ENCODE measurements at regions not wholly inside any gene's neighbourhood (a gene's known extent, or its start where the extent isn't known, plus 50 kb on each side); places are given as distances from the start of the nearest gene placed in this dataset.

DNA sequence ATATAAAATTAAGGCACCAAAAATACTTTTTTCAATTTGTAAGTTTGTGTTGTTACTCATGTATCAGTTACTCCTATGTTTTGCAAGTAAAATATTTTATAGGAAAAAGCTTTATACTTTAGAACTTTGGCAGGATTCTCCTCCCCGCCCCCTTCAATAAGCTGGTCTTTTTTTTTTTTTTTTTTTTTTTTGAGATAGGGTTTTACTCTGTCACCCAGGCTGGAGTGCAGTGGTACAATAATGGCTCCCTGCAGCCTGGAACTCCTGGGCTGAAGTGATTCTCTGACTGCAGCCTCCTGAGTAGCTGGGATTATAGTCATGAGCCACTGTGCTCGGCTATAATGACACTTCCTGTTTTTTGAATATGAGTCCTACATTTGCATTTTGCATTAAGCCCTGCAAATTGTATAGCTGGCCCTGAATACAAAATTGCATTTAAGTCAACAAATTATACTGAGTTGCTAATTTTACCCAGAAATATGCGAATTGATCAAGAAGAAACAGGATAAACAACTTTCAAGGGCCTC is 192.9 kb downstream of the PIK3R1 start:
- no peak for DNase-seq

DNA sequence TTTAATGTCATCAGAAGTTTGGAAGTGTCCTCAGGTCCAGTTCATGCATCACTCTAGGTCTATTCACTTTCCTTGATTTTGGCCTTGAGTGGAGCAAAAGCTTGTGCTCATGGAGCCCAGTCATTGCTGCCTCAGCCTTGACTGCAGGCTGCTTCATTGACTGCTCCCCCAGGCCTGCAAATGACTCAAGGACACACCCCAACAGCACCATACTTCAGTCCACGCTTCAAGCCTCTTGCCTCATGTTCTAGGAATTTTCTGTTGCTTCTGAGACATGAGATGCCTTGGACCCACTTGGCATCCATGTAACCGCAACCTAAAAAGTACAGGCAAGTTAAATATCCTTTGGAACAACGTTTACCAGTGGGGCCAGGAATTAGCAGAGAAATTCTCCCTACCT is 193.7 kb downstream of the PIK3R1 start:
- DNase-seq: no peak

DNA sequence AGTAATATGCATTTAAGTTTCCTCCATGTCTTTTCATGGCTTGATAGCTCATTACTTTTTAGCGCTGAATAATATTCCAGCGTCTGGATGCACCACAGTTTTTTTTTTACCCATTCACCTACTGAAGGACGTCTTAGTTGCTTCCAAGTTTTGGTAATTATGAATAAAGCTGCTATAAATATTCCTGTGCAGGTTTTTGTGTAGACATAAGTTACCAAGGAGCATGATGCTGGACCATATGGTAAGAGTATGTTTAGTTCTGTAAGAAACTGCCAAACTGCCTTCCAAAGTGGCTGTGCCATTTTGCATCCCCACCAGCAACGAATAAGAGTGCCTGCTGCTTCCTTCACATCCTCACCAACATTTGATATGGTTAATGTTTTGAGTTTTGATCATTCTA is 195.6 kb downstream of the PIK3R1 start:
- DNase-seq: no peak

DNA sequence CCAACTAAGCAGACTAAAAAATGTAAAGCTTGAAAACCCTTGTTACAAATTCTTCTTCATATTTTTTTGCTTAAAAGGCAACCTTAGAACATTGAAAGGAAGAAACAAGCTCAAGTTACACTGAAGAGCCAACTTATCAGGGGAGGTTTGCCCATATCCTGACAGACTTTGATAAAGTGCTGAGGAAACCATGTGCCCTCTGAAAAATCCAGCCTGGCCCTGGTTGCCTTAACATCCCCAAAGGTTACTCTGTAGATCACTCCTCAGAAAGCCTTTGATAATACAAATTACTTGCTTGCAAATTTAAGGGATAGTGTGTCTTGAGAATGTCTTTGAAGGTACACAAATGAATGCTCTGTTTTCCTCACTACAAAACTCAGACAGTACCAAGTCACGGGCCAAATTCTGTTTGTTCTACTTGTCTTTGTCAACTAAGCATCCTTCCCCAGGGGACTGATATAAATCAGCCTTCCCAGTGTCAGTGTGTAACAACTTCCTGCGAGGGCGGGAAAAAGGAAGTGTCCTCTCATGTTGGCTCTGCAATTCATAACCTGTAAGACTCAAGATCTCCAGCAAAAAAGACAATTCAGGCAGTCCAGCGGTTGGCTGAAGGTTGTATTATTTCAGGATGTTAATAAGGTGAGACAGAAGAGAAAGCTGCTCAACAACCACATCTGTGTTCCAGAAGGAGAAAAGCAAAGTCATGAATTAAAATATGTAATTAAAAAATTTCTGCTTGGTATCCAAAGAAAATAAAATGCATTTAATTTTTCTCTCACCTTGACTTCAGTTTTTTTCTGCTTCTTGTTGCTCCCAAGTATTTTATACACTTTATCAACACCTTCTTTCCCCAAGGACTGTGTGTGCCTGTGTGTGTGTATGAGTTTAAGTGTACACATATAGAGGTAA is 199.9 kb downstream of the PIK3R1 start:
- DNase-seq: no peak

DNA sequence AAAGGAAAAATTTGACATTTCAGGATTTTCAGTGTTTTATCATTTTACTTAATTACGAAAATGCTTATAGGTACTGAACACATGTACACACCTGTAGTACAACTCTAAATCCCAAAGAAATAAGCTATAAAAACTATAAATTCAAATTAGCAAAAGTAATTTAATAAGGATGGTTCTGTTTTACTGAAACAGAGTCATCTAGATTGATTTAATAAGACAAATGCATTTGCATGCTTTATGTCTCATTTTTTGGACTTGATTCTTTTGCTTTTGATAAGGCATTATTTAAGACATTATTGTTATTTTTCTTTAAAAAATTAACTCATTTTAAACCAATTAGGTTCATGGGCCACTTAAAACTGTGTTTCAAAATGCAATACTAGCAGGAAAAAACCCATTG is 201.2 kb downstream of the PIK3R1 start:
- DNase-seq: no peak

DNA sequence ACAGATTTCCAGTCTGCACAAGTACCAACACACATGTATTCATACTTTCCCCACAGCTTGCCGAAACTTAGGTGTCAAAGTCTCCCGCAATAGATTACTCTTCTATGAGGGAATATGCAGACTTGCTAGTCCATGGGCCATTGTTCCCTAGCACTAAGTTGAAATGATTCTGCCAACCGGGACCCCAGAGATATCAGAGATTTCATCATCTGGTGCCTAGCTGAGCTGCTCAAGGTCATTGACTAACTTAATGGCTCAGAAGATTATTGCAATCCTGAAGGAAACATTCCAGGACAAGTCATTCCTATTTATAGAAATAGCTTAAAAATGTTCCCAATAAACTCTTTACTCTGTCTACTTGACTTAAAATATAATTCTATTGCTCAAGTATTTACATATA is 202.6 kb downstream of the PIK3R1 start:
- no peak for DNase-seq

DNA sequence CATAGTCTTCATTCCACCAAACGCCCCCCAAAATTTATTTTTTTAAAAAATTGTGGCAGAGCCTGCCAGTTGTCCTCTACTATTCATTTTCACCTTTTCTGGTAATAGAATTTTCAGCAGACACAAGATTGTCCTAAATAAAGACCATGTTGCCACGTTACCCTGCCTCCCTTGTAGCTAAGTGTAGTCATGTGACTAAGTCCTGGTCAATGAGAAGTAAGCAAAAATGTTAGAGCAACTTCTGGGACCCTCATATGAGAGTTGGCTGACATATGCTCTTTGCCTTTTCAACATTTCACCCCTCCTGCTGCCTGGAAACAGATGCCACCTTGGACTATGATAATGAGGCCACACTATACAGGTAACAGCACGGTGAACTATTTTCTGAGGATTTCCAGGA is 203.1 kb downstream of the PIK3R1 start:
- DNase-seq: no peak

DNA sequence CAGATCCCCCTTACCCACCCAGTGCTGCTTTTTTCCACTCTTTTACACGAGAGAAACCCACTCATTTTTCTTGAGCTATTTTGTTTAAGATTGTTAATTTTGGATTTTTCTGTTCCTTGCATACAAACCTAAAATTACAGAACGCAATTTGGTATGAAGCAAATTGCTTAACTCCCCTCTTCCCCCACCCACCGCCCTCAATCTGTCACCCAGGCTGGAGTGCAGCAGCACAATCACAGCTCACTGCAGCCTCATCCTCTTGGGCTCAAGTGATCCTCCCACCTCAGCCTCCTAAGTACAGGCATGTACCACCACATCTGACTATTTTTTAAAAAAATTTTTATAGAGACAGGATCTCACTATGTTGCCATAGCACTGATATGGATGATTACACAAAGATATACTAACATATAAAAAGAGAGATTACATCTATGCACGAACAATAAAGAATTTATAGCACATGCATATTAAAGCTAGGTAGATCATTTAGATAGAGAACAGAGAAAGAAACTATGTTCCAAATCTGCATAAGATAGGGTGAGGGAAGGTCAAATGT is 203.6 kb downstream of the PIK3R1 start:
- no peak for DNase-seq

DNA sequence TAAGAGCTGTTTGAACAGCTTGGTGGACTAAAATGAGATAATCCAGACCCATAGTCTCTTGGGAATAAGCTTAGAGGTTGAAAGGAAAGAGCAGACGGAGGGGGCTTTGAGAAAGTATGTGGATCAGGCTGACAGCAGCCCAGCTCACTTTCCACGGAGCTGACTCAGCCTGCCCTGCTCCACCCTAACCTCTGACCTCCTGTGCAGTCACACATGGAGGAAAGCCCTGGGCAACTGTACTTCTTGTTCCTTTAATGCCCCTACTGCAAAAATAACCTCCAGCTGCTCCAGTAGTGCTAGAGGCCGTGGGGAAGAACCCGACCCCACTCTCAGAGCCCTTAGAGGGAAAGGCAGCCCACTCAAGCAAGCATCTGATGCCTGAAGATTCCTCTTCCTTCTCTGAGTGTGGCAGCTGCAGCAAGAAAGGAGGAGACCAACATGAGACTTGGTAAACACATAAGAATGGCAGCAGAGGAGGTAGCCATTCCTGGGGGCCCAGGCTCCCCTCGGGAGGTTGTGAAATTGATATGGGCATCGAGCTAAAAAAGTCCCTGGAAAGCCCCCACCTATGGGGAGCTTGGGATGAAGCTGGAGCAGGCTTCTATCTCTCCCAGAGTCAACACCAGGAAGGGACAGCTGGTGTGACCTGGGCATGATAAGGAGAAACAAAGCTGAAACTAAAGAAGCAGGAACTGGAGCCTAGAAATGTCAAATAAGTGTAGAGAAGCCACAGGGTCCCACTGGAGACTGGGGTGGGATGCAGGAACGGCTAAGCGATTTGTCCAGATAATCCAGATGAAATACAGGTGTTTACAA is 204.3 kb downstream of the PIK3R1 start:
- no peak for DNase-seq

DNA sequence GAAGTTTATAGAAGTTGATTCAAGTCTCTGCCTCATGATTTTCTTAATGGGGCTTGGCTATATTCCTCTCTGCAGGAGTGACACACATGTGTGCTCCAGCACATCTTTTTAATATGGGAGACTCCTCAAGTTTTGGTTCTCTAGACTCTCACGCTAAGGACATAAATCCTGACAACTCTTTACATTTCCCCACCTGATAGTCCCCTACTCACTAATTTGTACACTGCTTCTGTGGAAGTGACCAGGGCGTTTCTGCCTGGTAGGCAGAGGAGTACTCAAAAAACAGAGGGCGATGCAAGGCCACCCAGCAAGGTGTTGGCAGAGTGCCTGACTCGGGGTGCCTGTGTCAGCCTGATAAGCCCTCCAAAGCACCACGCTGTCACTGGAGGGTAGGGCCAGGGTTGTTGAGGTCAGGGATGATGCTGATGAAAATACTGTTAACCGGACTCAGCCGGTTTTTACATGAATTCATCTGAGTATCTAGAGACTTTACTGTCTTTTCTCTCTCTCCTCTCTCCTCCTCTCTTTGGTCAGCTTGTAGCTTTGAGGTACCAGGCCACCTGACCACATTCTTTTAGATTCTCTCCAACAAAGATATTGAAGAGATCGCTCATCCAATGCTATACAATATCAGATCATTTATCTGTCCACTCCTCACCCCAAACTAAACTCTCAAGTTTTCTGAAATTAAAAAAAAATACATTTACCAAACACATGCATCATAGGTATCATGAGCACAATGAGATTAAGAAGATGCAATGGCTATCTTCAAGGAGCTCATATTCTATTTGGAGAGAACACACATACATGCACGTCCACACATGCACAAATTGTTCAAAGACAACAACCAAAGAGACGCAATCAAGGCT is 205.2 kb downstream of the PIK3R1 start:
- no peak for DNase-seq

DNA sequence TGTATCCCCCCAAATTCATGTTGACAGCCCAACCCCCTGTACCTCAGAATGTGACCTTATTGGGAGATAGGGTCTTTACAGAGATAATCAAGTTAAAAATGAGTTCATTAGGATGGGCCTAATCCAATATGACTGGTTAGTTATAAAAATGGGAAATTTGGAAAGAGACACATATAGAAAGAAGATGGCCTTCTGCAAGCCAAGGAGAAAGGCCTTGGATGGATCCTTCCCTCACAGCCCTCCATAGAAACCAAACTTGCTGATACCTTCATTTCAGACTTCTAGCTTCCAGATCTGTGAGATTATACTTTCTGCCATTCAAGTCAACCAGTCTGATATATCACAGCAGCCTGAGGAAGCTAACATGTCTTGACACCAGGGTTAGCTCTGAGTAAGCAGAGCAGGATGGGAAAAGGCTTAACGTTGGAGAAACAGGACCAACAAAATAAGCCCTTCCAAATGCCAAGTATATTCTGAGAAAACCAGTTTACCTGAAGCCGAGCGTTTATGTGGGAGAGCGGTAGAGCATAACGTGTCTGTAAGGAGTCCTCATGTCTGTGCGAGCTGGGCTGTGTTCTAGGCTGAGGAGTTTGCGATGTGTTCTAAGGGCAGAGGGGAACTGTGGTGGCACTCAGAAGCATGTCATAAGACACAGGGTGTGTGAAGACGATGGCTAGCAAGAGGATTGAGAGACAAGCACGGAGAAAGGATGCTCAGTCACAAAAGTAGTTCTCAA is 206.1 kb downstream of the PIK3R1 start:
- DNase-seq: no peak

DNA sequence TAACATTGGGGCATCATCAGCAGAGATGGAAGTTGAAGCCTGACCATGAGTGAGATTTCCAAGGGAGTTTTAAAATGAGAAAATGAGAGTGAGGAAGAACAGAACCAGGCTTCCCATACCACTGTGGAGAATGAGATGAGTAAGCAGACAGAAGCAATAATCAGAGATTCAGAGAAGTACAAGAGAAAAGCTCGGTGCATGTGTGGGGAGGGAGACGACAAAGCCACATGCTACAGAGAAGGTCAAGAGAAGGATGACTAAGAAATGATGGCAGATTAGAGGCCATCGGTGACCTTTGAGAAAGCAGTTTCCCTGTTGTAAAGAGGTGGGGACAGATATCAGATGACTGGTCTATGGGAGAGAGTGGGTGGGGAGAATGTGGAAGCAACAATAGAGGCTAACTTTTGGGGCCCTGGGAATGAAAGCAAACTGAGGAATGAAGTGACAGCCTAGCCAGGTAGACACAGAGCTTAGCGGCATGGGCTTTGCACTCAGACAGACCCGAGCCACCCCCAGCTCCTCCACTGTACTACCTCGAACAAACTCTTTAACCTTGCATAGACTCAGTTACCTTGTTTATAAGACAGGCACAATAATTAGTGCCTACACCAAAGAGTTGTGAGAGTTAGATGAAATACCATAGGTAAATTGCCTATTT is 207.7 kb downstream of the PIK3R1 start:
- no peak for DNase-seq

DNA sequence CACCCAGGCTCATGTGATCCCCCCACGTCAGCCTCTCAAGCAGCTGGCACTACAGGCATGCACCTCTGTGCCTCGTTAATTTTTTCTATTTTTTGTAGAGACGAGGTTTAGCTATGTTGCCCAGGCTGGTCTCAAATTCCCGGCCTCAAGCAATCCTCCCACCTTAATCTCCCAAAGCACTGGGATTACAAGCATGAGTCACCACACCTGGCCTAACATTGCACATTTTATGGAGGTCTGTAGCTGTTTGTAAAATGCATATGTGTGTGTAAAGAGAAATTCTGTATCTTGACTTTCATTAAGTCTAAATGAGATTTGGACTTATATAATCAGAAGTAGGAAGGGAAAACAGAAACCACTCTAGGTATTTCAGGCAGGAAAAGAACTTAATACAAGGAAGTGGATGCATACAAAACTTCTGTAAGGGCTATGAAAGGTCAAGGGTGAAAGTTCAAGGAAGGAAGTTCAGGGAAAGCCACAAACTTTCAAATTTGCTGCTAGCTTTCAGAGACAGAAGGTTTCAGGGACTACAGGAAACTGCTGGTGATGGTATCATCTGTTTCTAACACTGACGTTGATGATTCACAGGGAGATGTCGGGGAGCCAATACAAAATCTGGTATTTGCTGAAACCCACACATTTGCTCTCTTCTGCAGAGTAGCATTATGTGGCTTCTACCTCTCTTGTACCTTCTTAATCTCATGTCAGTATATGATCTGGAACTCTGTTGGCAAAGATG is 209.4 kb downstream of the PIK3R1 start:
- no peak for DNase-seq

DNA sequence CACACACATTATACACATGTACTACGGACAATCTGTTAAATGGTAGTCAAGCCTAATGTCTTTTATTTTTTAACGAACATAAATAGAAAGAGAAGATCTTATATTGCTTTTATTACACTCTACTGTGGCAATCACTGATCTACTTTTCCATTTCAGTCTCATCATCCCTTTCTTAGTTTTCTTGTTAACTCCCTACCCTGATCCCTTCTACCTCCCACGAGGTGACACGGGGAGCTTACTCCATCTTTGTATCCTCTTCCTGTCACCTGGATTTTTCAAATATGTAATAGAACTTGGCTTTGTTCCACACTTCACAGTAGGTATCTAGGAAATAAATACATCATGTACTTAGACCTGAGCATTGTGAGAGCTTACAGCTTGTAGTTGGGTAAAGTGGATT is 211.0 kb downstream of the PIK3R1 start:
- DNase-seq: no peak

DNA sequence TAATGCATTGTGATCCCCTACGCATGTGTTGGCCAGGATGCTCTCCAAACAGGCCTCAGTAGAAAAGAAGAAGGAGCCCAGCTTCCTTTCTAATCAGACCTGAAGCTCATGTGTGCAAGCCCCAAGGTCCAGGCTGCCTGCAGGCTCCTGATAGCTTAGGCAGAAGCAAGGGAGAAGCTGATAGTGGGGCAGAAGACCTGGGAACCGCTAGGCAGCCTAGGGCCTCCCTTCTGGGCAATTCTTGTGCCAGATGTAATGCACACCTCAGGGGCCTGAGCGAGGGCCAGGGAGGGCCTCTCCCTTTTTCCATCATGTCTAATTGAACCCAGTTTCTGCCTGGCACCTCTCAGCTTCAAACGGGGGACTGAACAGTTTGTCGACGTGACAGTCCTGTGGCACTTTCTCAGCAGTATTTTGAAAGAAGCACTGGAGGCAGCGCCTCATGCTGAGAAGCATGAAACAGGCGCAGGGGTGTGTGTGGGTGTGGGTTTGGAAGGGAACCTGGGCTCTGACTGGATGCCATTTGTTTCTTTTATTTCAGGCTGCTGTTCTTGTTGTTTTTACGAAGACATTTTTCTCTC is 212.8 kb downstream of the PIK3R1 start:
- no peak for DNase-seq

DNA sequence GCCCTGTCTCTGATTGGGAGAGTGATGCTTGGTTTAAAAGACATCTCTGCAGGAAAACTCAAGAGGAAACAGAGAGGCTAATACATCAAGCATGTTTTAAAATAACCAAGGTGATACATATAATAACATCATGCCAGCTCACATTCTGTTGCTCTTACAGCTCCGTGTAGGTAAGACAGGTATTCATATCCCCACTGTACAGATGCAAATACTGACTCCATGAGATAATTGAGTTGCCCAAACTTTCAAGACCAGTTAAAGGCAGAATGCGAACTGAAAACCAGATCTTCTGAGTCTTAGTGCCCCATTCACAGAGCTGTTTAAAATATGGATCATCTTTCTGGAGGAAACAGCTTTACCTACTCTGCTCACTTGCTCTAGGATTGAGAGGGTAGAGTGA is 214.0 kb downstream of the PIK3R1 start:
- no peak for DNase-seq

DNA sequence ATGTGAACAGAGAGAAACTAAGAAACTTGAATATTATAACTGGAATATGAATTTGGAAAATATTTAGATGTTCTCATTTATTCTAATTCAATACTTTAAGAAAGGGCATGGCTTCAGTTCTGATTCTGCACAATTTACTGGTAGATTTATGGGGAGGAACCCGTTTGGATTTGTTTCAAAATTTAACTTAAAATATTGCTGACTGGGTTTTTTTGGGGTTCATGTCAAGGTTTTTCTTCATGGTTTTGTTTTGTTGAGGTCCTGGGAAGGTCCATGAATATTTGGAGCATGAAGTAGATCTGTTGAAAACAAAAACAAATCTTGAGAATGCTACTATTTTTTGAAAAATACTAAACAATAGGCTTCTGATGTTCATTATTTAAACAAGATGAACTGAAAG is 214.7 kb downstream of the PIK3R1 start:
- DNase-seq: no peak

DNA sequence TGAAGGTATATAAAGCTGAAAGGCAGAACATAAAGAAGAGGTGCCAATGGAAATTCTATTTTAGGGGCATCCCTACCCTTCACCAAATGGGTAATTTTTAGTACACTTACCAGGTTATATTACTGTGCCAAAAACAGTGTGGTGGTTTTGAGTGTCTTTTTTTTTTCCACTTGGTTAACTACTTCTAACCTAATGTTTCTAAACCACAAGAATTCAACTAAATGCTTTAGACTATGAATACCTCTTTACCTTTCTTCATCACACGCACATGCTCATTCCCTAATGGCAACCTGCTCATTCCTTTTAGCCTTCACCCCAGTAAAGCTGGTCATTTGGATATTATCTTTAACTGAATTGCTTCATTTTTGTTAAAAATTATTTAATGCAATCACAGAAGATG is 215.6 kb downstream of the PIK3R1 start:
- no peak for DNase-seq

DNA sequence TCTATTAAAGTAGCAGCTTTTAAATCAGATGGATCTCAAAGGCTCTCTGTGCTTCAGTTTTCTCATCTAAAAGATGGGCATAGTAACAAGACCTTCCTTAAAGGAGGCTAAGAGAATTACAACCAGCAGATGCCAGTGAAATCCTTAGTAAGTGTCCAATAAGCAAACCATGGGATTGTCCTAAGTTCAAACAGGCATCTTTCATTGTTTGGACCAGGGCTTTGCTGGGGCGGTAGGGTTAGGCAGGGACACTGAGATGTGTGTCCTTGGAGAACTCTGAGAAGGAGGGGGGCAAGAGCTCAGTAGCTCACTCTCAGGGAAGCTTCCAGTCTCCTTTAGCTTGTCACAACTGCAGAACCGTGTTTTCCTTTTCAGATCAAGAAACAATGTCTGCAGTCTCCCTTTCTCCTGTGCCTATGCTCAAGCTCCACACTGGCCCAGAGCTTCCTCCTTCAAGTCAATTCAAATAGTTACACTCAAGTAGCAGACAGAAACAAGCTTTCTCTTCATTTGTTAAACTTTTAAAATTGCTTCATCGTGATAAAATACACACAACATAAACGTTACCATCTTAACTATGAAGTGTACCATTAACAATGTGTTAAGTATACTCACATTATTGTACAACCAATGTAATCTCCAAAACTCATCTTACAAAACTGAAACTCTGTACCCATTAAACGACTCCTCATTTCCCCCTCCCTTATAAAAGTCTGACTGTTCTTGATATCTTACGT is 216.2 kb downstream of the PIK3R1 start:
- no peak for DNase-seq
